Adipocyte (in vitro differentiated cells): ENCODE measurements at regions not wholly inside any gene's neighbourhood (a gene's known extent, or its start where the extent isn't known, plus 50 kb on each side); places are given as distances from the start of the nearest gene placed in this dataset.
"Not testable (repeated sequence)": the region's sequence is repeated elsewhere in the genome, so short reads cannot be mapped to it uniquely, and the experiment has no call there.

ENCODE experiments used
- DNase-seq: peaks from one replicate; pipeline ENCODE4 v3.0.0-alpha.2; 2015; ENCODE audit warnings: low read depth
- H3K27me3 ChIP-seq: replicated peaks from 2 replicates; pipeline ENCODE4 v1.7.0; 2013; ENCODE audit warnings: mild to moderate bottlenecking, low read length, moderate library complexity; ENCODE audit not compliant: control insufficient read depth, insufficient read depth
- H3K36me3 ChIP-seq: 2 replicates; pipeline ENCODE4 v1.7.0; 2013; ENCODE audit warnings: low read length, mild to moderate bottlenecking, moderate library complexity; ENCODE audit not compliant: control insufficient read depth, insufficient read depth, severe bottlenecking
- H3K4me1 ChIP-seq: 2 replicates; pipeline ENCODE4 v1.7.0; 2013; ENCODE audit warnings: mild to moderate bottlenecking, low read length, moderate library complexity; ENCODE audit not compliant: control insufficient read depth, insufficient read depth
- H3K4me3 ChIP-seq: 2 replicates; pipeline ENCODE4 v1.7.0; 2013; ENCODE audit warnings: mild to moderate bottlenecking, low read length, moderate library complexity
- H3K9ac ChIP-seq: 2 replicates; pipeline ENCODE4 v1.7.0; 2013; ENCODE audit warnings: mild to moderate bottlenecking, low read length, moderate library complexity
- H3K9me3 ChIP-seq: 2 replicates; pipeline ENCODE4 v1.7.0; 2013; ENCODE audit warnings: mild to moderate bottlenecking, low read length, moderate library complexity; ENCODE audit not compliant: control insufficient read depth

DNA sequence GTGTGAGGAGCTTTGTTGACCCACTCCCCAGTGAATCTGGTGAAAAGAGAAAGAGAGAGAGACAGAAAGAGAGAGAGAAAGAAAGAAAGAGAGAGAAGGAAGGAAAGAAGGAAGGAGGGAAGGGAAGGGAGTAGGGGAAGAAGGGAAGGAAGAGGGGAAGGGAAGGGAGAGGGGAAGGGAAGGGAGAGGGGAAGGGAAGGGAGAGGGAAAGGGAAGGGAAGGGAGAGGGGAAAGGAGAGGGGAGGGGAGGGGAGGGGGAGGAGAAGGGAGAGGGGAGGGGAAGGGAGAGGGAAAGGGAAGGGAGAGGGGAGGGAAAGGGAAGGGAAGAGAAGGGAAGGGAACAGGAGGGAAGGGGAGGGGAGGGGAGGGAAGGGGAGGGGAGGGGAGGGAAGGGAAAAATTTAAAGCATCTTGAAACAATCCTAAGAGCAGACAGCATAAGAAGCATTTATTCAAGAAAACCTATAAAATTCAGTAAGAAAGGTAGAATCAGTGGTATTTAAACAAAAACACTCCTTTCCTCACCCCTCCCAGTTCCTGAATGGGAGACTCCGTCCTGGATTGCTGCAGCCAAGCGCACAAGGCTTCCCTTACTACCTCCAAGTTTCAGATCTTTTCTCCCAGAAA lies 846.2 kb upstream of the POM121L12 start:
- Histone ChIP-seq H3K9ac (no peak overlapping the region), H3K4me3 (no peak overlapping the region), H3K27me3 (no peaks in the 10 kb centered on the region), H3K36me3 (no peaks in the 10 kb centered on the region), H3K9me3 (peaks cover 5% of the 10 kb centered on the region), H3K4me1 (no peaks in the 10 kb centered on the region)
- no peak for DNase-seq

DNA sequence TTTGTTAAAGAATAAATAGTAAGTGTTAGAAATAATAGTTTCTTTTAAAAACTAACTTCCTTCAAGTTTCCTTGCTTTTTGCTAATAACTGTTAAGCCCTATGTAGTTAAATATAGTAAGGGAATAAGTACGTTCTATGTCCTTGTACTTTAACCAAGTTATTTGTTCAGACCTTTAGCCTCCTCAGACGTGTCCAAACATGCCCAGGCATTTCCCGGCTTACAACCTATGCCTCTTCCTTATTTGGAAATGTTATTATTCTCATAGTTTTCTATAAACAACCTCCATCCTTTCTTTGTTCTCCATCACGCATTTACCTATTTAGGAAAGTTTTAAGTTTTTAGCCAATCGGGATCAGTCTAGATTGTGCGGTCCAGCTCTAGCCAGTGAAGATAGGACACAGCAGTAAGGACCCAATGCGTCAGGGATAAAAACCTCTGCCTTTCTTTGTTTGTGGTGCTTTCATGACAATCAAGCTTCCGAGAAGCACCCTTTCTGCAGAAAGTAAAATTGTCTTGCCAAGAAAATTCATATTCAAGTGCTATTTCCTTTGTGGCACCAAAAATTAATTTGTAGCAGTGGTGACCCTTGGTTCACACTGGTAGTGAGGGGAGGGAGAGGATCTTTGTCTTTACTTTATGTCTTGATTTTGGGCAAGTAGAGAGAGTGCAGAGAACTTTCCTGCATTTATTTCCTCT lies 851.3 kb upstream of the POM121L12 start:
- Histone ChIP-seq H3K27me3 (no peaks in the 10 kb centered on the region), H3K9me3 (peaks cover 7% of the 10 kb centered on the region), H3K36me3 (no peaks in the 10 kb centered on the region), H3K9ac (no peak overlapping the region), H3K4me3 (no peak overlapping the region), H3K4me1 (no peaks in the 10 kb centered on the region)
- DNase-seq, result no peak

DNA sequence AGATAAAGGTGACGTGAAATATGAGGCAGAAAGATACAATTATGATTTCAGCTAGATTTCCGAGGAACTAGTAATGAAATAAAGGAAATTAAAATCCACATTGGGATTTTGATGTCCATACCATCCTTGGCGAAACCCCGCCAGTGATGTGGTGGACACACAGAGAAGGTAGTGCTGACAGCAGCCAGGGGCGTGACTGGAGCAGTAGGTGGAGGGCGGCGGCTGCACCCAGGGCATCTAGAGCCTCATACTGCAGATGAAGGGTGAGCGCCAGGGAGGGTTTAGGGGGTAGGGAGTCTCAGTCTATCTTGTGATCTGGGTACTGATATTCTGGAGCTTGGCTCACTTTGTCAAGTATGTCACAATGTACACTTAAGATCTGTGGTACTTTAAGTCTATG lies 855.5 kb upstream of the POM121L12 start:
- no peak overlapping the region for H3K9ac ChIP-seq
- no peaks in the 10 kb centered on the region for H3K27me3 ChIP-seq
- H3K9me3 ChIP-seq, result peaks cover 7% of the 10 kb centered on the region
- H3K4me1 ChIP-seq, result no peaks in the 10 kb centered on the region
- DNase-seq, result no peak
- no peak overlapping the region for H3K4me3 ChIP-seq
- H3K36me3 ChIP-seq, result no peaks in the 10 kb centered on the region

DNA sequence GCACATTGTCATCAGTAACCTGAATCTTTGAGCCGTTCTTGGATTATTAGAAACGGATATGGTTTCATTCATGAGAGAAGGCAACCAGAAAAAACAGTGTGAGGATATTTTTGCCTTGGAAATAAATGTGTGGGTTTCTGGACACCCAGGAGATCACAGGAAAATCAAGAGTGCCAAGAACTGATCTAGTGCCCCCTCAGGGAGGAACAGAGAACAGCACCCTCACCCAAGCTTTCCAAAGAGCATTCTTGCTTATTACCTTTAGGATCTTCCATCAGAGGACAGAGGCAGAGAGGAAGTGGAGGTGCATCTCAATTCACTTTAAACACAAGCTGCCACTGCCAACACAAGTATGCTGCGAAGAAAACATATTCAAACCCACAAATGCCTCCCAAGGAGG lies 851.5 kb upstream of the COBL start:
- DNase-seq, result no peak
- no peak overlapping the region for H3K4me3 ChIP-seq
- no peaks in the 10 kb centered on the region for H3K9me3 ChIP-seq
- H3K9ac ChIP-seq, result no peak overlapping the region
- H3K4me1 ChIP-seq, result no peaks in the 10 kb centered on the region
- H3K27me3 ChIP-seq, result no peaks in the 10 kb centered on the region
- H3K36me3 ChIP-seq, result no peaks in the 10 kb centered on the region

DNA sequence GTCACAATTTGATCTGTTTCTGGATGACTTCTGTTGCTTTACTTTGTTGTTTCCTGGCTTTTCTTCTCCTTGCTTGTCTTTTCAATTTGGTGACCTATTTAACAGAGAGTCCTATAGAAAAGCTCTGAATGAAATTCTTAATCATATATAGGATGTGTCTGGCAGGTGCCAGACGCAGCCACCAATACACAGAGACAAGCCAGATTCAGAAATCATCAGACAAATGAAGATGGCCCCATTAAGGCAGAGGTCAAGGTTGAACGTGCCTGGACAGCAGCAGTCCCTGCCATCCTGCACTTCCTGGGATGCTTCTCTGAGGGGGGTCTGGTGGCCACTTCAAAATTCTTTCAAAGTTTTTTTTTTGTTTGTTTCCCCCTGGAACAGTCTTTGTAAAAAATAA lies 846.7 kb upstream of the COBL start:
- DNase-seq, result no peak
- Histone ChIP-seq H3K36me3 (no peaks in the 10 kb centered on the region), H3K9ac (no peak overlapping the region), H3K27me3 (no peaks in the 10 kb centered on the region), H3K4me1 (no peaks in the 10 kb centered on the region), H3K4me3 (no peak overlapping the region), H3K9me3 (no peaks in the 10 kb centered on the region)

DNA sequence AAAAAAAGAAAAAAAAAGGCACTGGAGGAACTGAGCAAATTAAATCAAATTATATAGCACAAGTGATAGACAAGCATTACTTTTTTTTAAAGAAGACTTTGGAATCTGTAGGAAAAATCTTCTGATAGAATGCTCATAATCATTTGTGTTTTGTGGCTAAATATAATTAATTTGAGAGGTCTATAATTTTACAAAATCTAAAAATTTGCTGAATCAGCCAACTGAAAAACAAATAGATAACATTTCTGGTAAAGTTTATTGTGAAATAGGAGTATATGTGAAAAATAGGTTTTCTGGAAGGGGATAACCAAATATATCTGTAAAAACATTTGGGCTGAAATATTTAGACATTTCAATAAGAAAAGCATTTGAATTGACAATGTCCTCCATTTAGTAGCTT lies 844.9 kb upstream of the COBL start:
- no peak overlapping the region for H3K9ac ChIP-seq

DNA sequence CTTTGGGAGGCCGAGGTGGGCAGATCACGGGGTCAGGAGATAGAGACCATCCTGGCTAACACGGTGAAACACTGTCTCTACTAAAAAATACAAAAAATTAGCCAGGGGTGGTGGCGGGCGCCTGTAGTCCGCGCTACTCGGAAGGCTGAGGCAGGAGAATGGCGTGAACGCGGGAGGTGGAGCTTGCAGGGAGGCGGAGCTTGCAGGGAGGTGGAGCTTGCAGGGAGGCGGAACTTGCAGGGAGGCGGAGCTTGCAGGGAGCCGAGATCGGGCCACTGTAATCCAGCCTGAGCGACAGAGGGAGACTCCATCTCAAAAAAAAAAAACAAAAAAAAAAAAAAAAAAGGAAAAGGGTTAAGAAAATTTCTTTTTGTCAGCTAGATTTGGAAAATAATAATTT lies 842.8 kb upstream of the COBL start:
- H3K4me1 ChIP-seq, DNase-seq, H3K9ac ChIP-seq, H3K27me3 ChIP-seq, H3K9me3 ChIP-seq, H3K36me3 ChIP-seq, H3K4me3 ChIP-seq: not testable (repeated sequence)

More for the DNA sequence above, 844.9 kb upstream of the COBL start:
- H3K36me3 ChIP-seq, result no peaks in the 10 kb centered on the region
- no peaks in the 10 kb centered on the region for H3K27me3 ChIP-seq
- DNase-seq, result no peak
- H3K4me3 ChIP-seq, result no peak overlapping the region
- no peaks in the 10 kb centered on the region for H3K4me1 ChIP-seq
- H3K9me3 ChIP-seq, result no peaks in the 10 kb centered on the region

DNA sequence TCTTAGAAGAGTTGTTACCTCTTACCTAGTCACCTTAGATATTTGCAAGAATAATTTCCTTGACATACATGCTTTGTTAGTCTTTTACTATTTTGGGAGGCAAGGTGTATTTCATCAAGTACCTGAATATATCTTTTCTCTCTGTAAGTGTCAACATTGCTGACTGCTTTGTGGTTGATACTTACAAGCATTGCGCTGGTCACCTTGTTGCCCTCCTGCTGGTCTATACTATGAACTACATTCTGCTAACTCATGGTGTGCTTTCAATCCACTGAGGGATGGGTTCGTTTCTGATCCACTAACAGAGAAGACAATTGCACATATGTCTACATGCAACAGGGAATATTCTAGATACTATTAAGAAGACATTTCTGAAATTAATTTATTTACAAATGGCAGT lies 837.8 kb upstream of the COBL start:
- H3K4me1 ChIP-seq, result no peaks in the 10 kb centered on the region
- H3K4me3 ChIP-seq, result no peak overlapping the region
- H3K36me3 ChIP-seq, result no peaks in the 10 kb centered on the region
- no peaks in the 10 kb centered on the region for H3K27me3 ChIP-seq
- no peak for DNase-seq
- H3K9me3 ChIP-seq, result no peaks in the 10 kb centered on the region
- no peak overlapping the region for H3K9ac ChIP-seq

DNA sequence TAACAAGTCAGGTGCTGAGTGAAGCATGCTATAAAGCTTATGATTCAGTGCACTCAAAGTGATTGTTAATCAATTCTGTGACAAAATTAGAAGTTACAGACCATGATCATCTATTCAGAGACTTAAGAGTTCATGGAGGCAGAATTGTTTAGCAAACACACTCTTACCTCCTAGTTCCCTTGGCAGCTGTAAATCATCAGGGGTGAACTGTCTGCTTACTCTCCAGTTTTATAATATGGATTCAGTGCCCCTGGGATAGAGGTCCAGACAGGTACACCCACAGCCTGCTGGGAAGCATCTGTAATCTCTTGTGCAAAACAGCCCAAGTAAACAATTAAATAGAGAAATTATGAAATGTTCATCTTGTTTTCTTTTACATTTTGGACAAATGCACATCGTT lies 835.0 kb upstream of the COBL start:
- no peak overlapping the region for H3K4me3 ChIP-seq
- H3K9ac ChIP-seq, result no peak overlapping the region
- H3K4me1 ChIP-seq, result no peaks in the 10 kb centered on the region
- no peaks in the 10 kb centered on the region for H3K36me3 ChIP-seq
- DNase-seq, result no peak
- no peaks in the 10 kb centered on the region for H3K9me3 ChIP-seq
- H3K27me3 ChIP-seq, result no peaks in the 10 kb centered on the region

DNA sequence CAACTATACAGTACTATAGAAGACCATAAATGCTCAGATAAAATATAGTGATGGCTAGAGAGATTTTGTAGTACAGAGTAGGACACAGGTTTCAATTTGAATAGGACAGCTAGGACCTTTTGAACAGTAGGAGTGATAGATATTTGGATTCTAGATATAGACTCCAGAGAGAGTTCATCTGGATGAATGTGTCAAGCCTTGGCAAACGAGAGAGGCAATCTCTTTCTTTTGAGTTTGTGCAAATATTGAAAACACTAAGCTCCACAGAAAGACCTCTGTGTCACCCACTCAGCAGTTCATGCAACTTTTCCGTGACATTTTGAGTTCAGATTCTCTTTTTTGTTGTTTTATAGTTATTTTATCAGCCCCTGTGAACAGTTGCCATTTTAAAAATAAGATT lies 834.3 kb upstream of the COBL start:
- H3K4me1 ChIP-seq, result no peaks in the 10 kb centered on the region
- no peak overlapping the region for H3K4me3 ChIP-seq
- H3K9ac ChIP-seq, result no peak overlapping the region
- no peak for DNase-seq
- no peaks in the 10 kb centered on the region for H3K27me3 ChIP-seq
- no peaks in the 10 kb centered on the region for H3K9me3 ChIP-seq
- no peaks in the 10 kb centered on the region for H3K36me3 ChIP-seq

DNA sequence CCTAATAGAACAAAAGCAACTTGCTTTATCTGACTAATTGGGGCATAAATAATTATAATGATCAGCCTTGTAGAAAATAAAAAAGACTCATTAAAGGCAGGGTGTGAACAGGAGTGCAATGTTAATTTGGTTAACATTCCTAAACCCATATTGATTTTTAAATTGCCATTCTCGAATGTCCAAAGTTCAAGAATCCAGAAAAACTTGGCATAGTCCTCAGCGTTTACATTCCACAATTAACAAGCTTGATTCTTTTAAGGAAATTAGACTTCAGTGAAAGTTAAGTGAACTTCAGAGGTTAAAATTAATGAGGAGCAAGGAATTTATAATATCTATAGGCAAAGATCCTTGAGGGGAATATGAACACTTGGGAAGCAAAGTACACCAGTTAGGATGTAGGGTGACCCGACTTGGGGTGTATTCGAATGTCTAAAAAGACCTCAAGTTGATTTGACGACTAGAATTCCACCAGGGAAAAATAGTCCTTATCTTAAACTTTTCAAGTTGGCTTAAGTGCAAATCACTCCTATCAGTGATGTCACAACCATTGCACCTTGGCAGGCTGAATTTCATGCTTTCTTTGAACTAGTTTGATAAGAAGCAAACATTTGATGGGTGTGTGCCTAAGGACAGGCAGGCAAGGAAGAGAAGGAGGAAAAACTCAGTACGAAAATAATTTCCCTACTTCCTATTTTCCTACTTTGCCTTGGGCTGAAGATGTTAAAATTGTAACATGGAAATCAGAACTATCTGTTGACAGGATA lies 830.4 kb upstream of the COBL start:
- Histone ChIP-seq H3K4me1 (no peaks in the 10 kb centered on the region), H3K9ac (no peak overlapping the region), H3K9me3 (no peaks in the 10 kb centered on the region), H3K27me3 (no peaks in the 10 kb centered on the region), H3K36me3 (no peaks in the 10 kb centered on the region), H3K4me3 (no peak overlapping the region)
- DNase-seq, result no peak
